Activated naive CD4-positive, alpha-beta T cell treated with anti-CD3 and anti-CD28 coated beads, Interleukin-2, amount 50 U/mL, for 72 hours (primary cell): ENCODE measurements at regions not wholly inside any gene's neighbourhood (a gene's known extent, or its start where the extent isn't known, plus 50 kb on each side); places are given as distances from the start of the nearest gene placed in this dataset.
"Not testable (repeated sequence)": the region's sequence is repeated elsewhere in the genome, so short reads cannot be mapped to it uniquely, and the experiment has no call there.

Source experiments
- ATAC-seq, 2 donors: fragments of 150-1000 bp; cut with Tn5 transposase; 2 replicates each; pipeline ENCODE4 v1.10.0; 2021; ENCODE audit warnings: mild to moderate bottlenecking in 2 of 2, moderate library complexity in 2 of 2
- DNase-seq, 2 donors: peaks; one replicate each; pipeline ENCODE4 v3.0.0; 2021 to 2022; ENCODE audit warnings: low spot score in 2 of 2
- H3K27ac Mint-ChIP-seq, 2 donors: one replicate each; pipeline ENCODE4 v1.8.0; 2022; ENCODE audit warnings: mild to moderate bottlenecking in 2 of 2, mixed read lengths in 2 of 2
- H3K36me3 Mint-ChIP-seq, 2 donors: one replicate each; pipeline ENCODE4 v1.8.0; 2022; ENCODE audit warnings: mixed read lengths in 2 of 2
- H3K9me3 Mint-ChIP-seq, 2 donors: one replicate each; pipeline ENCODE4 v1.8.0; 2022; ENCODE audit warnings: mixed read lengths in 2 of 2

DNA sequence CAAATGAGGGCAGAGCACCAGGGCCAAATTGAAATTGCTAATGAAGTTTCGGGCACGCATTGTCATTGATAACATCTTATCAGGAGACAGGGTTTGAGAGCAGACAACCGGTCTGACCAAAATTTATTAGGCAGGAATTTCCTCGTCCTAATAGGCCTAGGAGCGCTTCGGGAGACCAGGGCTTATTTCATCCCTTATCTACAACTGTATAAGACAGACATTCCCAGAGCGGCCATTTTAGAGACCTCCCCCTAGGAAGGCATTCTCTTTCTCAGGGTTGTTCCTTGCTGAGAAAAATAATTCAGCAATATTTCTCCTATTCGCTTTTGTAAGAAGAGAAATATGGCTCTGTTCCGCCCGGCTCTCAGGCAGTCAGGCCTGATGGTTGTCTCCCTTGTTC, 219.4 kb downstream of the SNRPN start:
- peaks cover 28 to 53% of the 10 kb centered on the region in 2 donors for H3K36me3 Mint-ChIP-seq
- DNase-seq, ATAC-seq, H3K27ac Mint-ChIP-seq: not testable (repeated sequence)
- peaks cover 16 to 37% of the 10 kb centered on the region in 2 donors for H3K9me3 Mint-ChIP-seq

DNA sequence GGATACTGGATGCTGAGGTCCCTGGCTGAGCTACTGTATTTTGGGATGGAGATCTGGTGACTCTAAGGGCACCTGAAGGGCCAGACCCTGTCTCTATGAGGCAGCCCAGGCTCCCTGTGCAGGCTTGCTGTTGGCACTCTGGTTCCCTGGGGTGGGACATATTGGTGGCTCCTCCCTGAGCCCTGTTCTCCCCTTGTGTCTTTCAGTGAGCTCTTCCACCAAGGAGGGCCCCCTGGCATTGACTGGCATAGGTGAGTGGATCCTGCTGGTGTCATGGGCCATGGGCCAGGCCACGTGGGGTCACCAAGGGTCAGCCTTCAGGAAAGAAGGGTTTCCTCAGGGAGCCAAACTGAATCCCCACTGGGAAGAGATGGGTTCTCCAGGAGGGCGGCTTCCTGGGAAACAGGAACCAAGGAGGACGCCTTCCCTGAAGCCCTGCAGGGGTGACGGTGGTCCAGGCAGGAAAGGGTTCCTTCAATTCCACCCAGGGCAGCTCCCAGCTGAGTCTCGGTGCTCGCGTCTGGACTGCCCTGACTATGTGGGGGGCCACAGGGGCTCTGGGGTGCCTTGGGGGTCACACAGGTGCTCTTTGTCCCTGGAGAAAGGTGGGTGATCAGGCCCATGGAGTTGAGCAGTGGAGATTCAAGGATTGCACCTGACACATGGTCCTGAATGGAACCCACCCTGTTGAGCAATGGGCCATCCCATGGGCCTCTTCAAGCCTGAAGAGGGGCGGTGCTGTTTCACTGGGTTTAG, 220.4 kb downstream of the SNRPN start:
- H3K36me3 Mint-ChIP-seq = peaks cover 23 to 52% of the 10 kb centered on the region in 2 donors
- DNase-seq = peak in 1 of 2 donors; percentile 33
- no peak for ATAC-seq
- H3K9me3 Mint-ChIP-seq = peaks cover 9 to 37% of the 10 kb centered on the region in 2 donors
- H3K27ac Mint-ChIP-seq = no peak overlapping the region

DNA sequence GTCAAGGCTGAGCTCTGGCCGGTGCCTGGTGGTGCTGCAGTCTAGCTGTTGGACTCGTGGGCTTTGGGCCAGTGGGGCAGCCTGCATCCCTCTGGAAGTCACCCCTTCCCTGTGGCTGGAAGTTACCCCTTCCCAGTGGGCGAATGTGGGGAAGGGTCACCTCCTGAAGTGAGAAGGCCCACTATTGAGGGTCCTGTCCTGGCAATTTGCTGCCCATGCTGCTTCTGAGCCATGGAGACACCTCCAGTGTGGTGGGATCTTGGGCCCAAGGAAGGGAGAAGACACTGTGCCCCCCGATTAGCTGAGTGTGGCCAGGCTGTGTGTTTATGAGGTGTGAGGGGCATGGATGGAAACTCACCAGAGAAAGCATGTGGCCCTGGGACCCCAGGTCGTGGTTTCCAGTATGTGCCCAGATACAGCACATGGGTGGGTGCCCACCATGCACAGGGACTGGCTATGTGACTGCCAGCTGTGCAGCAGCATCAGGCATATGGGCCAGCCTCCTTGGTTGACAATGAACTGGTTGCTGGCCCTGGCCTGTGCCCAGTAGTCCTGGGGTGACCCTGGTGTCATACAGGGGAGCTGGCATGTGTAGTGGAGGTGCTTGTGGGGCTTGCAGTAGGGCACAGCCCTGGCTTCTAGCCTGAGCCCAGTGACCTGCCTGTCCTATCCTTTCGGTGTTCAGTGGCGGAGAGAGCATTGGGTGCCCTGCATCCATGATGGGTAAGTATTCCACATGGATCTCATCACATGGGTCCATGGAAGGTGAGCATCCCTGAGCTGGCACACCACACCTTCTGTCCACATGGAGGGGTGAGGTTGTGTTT, 221.2 kb downstream of the SNRPN start:
- Mint-ChIP-seq H3K9me3 (peaks cover 9 to 39% of the 10 kb centered on the region in 2 donors), H3K27ac (no peak overlapping the region)
- peak in 1 of 2 donors; percentile 14 for DNase-seq

DNA sequence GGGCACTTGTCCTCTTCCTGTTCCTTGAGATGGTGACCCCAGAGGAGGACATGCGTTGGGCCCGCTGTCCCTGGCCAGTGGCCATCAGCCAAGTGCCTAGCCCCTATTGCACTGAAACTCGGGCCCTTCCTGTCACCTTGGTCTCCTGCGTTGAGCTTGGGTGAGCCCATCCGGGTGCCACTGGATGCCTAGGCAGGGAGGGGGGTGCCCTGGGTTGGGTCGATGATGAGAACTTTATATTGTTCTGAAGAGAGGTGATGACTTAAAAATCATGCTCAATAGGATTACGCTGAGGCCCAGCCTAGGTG, 221.8 kb downstream of the SNRPN start:
- ATAC-seq (no peak), DNase-seq (peak in 1 of 2 donors; percentile 14)
- Mint-ChIP-seq H3K9me3 (peaks cover 9 to 39% of the 10 kb centered on the region in 2 donors), H3K36me3 (peaks cover 22 to 51% of the 10 kb centered on the region in 2 donors), H3K27ac (no peak overlapping the region)

More for the DNA sequence above, 221.2 kb downstream of the SNRPN start:
- H3K36me3 Mint-ChIP-seq = peaks cover 22 to 51% of the 10 kb centered on the region in 2 donors
- no peak for ATAC-seq

DNA sequence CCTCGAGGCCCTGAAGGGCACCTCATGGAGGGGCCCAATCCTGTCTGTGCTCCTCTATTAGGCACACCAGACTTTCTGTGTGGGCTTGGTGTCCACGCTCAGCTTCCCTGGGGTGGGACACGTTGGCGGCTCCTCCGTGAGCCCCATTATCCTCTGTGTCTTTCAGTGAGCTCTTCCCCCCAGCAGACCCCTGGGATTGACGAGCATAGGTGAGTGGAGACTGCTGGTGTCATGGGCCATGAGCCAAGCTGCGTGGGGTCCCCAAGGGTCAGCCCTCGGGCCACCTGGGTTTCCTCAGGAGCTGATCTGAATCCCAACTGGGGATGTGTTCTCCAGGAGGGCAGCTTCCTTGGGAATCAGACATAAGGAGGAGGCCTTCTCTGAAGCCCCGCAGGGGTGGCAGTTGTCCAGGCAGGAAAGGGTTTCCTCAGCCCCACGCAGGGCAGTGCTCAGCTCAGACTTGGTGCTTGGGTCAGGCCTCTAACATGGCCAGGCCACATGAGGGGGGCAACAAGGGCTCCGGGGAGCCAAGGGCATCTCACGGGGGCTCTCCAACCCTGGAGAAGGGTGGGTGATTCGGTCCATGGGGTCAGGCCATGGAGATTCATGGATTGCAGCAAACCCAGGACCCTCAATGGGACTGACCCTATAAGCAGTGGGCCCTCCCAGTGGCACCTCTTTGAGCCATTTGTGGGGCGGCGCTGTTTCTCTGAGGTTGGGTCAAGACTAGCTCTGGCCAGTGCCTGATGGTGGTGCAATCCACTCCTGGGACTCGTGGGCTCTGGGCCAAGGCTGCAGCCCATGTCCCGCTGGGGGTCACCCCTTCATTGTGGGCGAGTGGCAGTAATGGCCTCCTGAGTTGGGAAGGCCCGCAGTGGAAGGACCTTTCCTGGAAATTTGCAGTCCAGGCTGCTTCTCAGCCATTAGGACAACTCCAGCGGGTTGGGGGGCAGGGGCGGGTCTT, 222.5 kb downstream of the SNRPN start:
- DNase-seq = peak in 1 of 2 donors; percentile 34
- no peak for ATAC-seq
- Mint-ChIP-seq H3K36me3 (peaks cover 22 to 53% of the 10 kb centered on the region in 2 donors), H3K27ac (no peak overlapping the region), H3K9me3 (peaks cover 9 to 39% of the 10 kb centered on the region in 2 donors)

DNA sequence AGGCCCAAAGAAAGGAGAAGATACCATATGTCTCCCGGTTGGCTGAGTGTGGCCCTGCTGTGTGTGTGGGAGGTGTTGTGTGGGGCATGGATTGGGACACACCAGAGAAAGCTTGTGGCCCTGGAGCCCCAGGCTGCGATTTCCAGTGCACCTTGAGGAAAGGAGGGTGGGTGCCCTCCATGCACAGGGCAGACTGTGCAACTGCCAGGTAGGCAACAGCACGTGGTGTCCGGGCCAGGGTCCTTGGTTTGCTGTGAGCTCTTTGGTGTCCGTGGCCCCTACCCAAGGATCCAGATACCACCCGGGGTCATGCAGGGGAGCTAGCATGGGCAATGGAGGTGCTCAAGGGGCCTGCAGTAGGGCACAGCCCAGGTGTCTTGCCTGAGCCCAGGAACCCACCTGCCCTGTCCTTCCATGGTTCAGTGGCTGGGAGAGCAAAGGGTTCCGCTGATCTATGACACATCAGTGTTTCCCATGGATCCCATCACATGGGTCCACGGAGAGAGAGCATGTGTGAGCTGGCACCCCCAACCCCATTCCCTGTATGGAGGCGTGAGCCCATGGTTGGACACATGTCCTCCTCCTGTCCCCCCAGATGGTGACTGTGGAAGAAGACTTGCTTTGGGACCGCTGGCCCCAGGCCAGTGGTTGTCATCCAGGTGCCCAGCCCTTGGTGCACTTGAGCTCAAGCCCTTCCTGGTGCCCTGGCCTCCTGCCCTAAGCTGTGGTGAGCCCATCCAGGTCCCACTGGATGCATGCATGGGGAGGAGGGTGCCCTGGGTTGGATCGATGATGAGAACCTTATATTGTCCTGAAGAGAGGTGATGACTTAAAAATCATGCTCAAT, 223.4 kb downstream of the SNRPN start:
- ATAC-seq (no peak), DNase-seq (peak in 1 of 2 donors; percentile 34)
- no peak overlapping the region for H3K27ac Mint-ChIP-seq
- H3K9me3 Mint-ChIP-seq = peaks cover 9 to 39% of the 10 kb centered on the region in 2 donors
- H3K36me3 Mint-ChIP-seq = peaks cover 22 to 46% of the 10 kb centered on the region in 2 donors

DNA sequence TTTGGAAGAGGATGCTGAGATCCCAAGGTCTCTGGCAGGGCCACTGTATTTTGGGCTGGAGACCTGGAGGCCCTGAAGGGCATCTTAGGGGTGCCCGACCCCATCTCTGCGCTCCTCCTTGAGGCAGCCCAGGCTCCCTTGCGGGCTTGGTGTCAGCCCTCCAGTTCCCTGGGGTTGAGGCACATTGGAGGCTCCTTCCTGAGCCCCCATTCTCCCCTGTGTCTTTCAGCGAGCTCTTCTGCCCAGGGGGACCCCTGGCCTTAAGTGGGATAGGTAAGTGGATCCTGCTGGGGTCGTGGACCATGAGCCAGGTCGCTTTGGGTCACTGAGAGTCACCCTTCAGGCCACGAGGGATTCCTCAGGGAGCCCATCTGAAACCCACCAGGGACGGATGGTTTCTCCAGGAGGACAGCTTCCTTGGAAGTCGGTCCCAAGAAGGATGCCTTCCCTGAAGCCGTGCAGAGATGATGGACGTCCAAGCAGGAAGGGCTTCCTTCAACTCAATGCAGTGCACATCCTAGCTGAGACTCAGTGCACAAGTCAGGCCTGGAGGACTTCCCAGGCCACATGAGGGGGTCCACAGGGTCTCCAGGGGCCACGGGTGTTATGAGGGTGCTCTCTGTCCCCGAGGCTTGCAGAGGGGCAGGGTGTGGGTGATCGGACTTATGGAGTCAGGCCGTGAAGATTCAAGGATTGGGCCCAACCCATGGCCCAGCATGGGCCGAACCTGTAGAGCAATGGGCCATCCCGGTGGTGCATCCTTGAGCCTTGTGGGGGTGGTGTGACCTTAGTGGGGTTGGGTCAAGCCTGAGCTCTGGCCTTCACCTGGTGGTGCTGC, 224.3 kb downstream of the SNRPN start:
- no peak for ATAC-seq
- Mint-ChIP-seq H3K27ac (no peak overlapping the region), H3K36me3 (peaks cover 16 to 39% of the 10 kb centered on the region in 2 donors), H3K9me3 (peaks cover 9 to 34% of the 10 kb centered on the region in 2 donors)
- DNase-seq = peak in 1 of 2 donors; percentile 35

DNA sequence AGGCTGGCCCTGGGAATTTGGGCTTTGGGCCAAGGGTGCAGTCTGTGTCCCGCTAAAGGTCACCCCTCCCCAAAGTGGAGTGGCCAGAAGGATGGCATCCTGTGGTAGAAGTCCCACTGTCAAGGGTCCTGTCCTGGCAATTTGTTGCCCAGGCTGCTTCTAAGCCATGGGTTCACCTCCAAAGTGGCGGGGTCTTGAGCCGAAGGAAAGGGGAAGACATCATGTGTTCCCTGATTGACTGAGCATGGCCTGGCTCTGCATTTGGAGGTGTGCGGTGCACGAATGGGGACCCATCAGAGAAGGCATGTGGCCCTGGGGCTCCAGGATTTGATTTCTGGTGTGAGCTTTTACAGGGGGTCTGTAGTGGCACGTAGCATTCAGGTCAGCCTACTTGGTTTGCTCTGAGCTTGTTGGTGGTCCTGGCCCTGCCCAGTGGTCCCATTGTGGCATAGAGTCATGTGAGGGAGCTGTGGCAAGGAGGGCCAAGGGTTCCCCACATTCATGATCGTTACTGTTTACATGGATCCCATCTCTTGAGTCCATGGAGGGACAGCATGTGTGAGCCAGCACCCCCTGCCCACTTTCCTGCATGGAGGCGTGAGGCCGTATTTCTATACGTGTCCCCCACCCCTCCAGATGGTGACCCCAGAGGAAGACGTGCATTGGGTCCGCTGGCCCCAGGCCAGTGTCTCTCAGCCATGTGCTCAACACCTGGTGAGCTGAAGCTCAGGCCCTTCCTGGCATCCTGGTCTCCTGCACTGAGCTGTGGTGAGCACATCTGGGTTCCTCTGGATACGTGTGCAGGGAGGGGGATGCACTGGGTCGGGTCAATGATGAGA, 225.1 kb downstream of the SNRPN start:
- H3K27ac Mint-ChIP-seq = no peak overlapping the region
- peaks cover 2 to 28% of the 10 kb centered on the region in 2 donors for H3K9me3 Mint-ChIP-seq
- peaks cover 7 to 33% of the 10 kb centered on the region in 2 donors for H3K36me3 Mint-ChIP-seq
- DNase-seq (peak in 1 of 2 donors; percentile 20), ATAC-seq (no peak)

DNA sequence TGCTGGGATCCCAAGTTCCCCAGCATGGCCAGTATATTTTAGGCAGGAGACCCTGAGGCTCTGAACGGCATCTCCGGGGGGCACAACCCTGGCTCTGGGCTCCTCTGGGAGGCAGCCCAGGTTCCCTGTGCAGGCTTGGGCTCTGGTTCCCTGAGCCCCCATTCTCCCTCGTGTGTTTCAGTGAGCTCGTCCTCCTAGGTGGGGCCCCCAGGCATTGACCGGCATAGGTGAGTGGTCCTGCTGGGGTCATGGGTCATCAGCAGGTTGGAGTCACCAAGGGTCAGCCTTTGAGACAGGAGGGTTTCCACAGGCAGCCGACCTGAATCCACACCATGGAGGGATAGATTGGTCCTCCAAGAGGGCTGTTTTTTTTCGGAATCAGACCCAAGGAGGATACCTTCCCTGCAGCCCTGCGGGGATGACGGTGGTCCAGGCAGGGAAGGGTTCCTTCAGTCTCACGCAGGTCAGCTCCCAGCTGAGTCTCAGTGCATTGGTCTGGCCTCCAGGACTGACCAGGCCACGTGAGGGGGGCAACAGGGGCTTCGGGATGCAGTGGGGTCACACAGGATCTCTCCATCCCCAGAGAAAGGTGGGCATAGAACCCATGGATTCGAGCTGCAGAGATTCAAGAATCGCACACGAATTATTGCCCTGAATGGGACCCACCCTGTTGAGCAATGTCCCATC, 226.0 kb downstream of the SNRPN start:
- H3K27ac Mint-ChIP-seq = no peak overlapping the region
- no peak for ATAC-seq
- peaks cover 4 to 32% of the 10 kb centered on the region in 2 donors for H3K36me3 Mint-ChIP-seq
- H3K9me3 Mint-ChIP-seq = peaks cover 5 to 28% of the 10 kb centered on the region in 2 donors
- DNase-seq = peak in 1 of 2 donors; percentile 28

DNA sequence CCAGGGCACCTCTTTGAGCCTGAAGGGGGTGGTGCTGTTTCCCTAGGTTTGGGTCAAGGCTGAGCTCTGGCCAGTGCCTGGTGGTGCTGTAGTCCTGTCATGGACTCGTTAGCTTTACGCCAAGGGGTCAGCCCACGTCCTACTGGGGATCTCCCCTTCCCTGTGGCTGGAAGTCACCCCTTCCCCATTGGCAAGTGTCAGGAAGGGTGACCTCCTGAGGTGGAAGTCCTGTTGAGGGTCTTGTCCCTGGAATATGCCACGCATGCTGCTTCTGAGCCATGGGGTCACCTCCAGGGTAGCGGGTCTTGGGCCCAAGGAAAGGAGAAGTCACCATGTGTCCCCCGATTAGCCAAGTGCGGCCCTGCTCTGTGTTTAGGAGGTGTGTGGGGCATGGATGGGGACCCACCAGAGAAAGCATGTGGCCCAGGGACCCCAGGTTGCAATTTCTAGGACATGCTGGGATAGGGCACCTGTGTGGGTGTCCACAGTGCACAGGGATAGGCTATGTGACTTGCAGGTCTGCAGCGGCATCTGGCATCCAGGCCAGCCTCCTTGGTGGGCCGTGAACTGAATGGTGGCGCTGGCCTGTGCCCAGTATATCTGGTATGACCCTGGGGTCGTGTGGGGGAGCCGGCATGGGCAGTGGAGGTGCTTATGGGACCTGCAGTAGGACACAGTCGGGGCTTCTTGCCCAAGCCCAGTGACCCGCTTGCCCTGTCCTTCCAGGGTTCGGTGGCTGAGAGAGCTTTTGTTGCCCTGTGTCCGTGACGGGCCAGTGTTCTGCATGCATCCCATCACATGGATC, 226.7 kb downstream of the SNRPN start:
- Mint-ChIP-seq H3K9me3 (peaks cover 5 to 22% of the 10 kb centered on the region in 2 donors), H3K27ac (no peak overlapping the region), H3K36me3 (peaks cover 4 to 28% of the 10 kb centered on the region in 2 donors)
- no peak for ATAC-seq
- peak in 1 of 2 donors; percentile 48 for DNase-seq

DNA sequence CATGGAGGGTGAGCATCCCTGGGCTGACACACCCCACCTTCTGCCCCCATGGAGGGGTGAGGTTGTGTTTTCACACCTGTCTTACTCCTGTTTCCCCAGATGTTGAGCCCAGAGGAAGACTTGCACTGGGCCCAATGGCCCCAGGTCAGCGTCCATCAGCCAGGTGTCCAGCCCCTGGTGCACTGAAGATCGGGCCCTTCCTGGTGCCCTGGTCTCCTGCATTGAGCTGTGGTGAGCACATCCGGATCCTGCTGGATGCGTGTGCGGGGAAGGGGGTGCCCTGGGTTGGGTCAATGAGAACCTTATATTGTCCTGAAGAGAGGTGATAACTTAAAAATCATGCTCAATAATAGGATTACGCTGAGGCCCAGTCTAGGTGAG, 227.3 kb downstream of the SNRPN start:
- Mint-ChIP-seq H3K36me3 (peaks cover 4 to 25% of the 10 kb centered on the region in 2 donors), H3K27ac (no peak overlapping the region), H3K9me3 (peaks cover 5 to 22% of the 10 kb centered on the region in 2 donors)
- ATAC-seq (no peak), DNase-seq (no peak)

DNA sequence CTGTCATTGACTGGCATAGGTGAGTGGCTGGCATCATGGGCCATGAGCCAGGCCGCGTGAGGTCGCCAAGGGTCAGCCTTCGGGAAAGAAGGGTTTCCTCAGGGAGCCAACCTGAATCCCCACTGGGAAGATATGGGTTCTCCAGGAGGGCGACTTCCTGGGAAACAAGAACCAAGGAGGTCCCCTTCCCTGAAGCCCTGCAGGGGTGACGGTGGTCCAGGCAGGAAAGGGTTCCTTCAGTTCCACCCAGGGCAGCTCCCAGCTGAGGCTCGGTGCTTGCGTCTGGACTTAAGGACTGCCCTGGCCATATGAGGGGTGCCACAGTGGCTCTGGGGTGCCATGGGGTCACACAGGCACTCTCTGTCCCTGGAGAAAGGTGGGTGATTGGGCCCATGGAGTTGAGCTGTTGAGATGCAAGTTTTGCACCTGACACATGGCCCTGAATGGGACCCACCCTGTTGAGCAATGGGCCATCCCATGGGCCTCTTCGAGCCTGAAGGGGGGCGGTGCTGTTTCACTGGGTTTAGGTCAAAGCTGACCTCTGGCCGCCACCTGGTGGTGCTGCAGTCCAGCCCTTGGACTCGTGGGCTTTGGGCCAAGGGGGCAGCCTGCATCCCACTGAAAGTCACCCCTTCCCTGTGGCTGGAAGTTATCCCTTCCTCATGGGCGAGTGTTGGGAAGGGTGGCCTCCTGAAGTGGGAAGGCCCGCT, 228.1 kb downstream of the SNRPN start:
- Mint-ChIP-seq H3K36me3 (peaks cover 4 to 31% of the 10 kb centered on the region in 2 donors), H3K9me3 (peaks cover 5 to 25% of the 10 kb centered on the region in 2 donors), H3K27ac (peak overlapping the region in 1 of 2 donors; percentile 36)
- DNase-seq (peak in 1 of 2 donors; percentile 44), ATAC-seq (no peak)
